Peyer's patch (tissue), 4 donors: ENCODE measurements at regions not wholly inside any gene's neighbourhood (a gene's known extent, or its start where the extent isn't known, plus 50 kb on each side); places are given as distances from the start of the nearest gene placed in this dataset.

Source experiments
- DNase-seq, 3 donors: peaks; one replicate each; pipeline ENCODE4 v3.0.0-alpha.2; 2017 to 2019
- H3K27ac ChIP-seq, 4 donors: fragments of 200-600 bp; sonication (generic); one replicate each; pipeline ENCODE4 v1.5.1; 2016 to 2019
- H3K27me3 ChIP-seq, 2 donors: fragments of 200-600 bp; sonication (generic); one replicate each; pipeline ENCODE4 v1.5.1; 2019
- H3K36me3 ChIP-seq, 3 donors: fragments of 200-600 bp; sonication (generic); one replicate each; pipeline ENCODE4 v1.5.1; 2016 to 2019
- H3K4me1 ChIP-seq, 4 donors: fragments of 200-600 bp; sonication (generic); one replicate each; pipeline ENCODE4 v1.5.1; 2016 to 2019
- H3K4me3 ChIP-seq, 4 donors: fragments of 200-600 bp; sonication (generic); 1 replicate in 3 of 4; 2 replicates in 1 of 4; pipeline ENCODE4 v1.5.1; 2016 to 2019; ENCODE audit warnings: mild to moderate bottlenecking in 1 of 4
- H3K9me3 ChIP-seq, 4 donors: fragments of 200-600 bp; sonication (generic); one replicate each; pipeline ENCODE4 v1.5.1; 2016 to 2019; ENCODE audit warnings: mild to moderate bottlenecking in 1 of 4
- POLR2A ChIP-seq, 2 donors: fragments of 450-650 bp; IDR thresholded peaks; one replicate each; pipeline ENCODE4 v1.5.1; 2017; ENCODE audit warnings: antibody characterized with exemption in 2 of 2, mild to moderate bottlenecking in 2 of 2, moderate library complexity in 2 of 2
- TF ChIP-seq, protein P1 (sequence below), 6 experiments: fragments of 450-650 bp in 4 of 6; fragments of 200-600 bp in 2 of 6; sonication (generic) in 1 of 6; IDR thresholded peaks; one replicate each; pipeline ENCODE4 v1.5.1; 2017 to 2019; ENCODE audit warnings: antibody characterized with exemption in 6 of 6, mild to moderate bottlenecking in 3 of 6, moderate library complexity in 1 of 6

DNA sequence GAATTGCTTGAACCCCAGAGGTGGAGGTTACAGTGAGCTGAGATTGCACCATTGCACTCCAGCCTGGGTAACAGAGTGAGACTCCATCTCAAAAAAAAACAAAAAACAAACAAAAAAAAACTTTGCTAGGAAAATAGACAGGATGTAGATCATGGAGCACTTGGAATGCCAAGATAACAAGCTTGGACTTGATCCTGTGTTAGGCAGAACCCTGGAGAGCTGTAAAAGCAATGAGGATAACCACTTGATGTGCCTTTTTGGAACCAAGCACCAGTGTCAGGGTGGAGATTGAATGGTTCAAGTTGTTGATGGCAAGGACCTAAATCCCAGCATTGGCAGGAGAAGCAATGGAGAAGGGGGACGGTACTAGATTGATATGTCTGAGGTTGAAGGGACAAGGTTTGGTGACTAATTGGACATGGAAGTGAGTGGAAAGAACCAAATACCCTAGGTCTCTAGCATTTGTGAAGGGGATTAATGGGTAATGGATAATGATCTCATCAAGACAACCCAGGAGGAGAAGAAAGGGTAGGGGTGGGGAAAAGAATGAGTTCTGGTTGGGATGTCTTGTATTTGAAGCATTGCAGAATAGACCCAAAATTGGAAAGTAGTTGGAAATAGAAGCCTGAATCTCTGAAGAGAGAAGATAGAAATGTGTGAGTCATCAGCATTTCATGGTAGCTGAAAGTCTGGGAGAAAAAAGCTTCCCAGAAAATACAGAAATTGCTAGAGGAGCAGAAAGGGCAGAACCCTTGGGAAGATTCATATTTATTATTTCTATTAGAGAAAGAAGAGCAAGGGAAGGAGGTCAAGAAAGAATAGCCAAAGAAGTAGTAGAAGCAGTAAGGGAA is 176.7 kb downstream of the NUAK1 start:
- Histone ChIP-seq H3K4me1 (no peaks in the 10 kb centered on the region), H3K9me3 (no peaks in the 10 kb centered on the region), H3K36me3 (no peaks in the 10 kb centered on the region), H3K27ac (no peak overlapping the region), H3K27me3 (no peaks in the 10 kb centered on the region), H3K4me3 (no peak overlapping the region)
- TF ChIP-seq, protein P1, sequence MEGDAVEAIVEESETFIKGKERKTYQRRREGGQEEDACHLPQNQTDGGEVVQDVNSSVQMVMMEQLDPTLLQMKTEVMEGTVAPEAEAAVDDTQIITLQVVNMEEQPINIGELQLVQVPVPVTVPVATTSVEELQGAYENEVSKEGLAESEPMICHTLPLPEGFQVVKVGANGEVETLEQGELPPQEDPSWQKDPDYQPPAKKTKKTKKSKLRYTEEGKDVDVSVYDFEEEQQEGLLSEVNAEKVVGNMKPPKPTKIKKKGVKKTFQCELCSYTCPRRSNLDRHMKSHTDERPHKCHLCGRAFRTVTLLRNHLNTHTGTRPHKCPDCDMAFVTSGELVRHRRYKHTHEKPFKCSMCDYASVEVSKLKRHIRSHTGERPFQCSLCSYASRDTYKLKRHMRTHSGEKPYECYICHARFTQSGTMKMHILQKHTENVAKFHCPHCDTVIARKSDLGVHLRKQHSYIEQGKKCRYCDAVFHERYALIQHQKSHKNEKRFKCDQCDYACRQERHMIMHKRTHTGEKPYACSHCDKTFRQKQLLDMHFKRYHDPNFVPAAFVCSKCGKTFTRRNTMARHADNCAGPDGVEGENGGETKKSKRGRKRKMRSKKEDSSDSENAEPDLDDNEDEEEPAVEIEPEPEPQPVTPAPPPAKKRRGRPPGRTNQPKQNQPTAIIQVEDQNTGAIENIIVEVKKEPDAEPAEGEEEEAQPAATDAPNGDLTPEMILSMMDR (IDR thresholded peaks at IDR 0.05) = no peak
- TF ChIP-seq POLR2A (IDR thresholded peaks at IDR 0.05) = no peak
- no peak for DNase-seq

GRCh38 chr12:105967038-105967776 is 171.5 kb downstream of the NUAK1 start:
- Histone ChIP-seq H3K9me3 (no peaks in the 10 kb centered on the region), H3K27me3 (no peaks in the 10 kb centered on the region), H3K27ac (no peak overlapping the region), H3K4me3 (no peak overlapping the region), H3K36me3 (no peaks in the 10 kb centered on the region), H3K4me1 (no peaks in the 10 kb centered on the region)
- no peak for DNase-seq
- TF ChIP-seq, protein P1 (IDR thresholded peaks at IDR 0.05) = no peak
- no peak for TF ChIP-seq POLR2A (IDR thresholded peaks at IDR 0.05)

- TF ChIP-seq, protein P1 (IDR thresholded peaks at IDR 0.05) = no peak
- TF ChIP-seq POLR2A (IDR thresholded peaks at IDR 0.05) = no peak
- no peak for DNase-seq
- no peaks in the 10 kb centered on the region for H3K9me3 ChIP-seq
- no peak overlapping the region for H3K27ac ChIP-seq
- H3K4me3 ChIP-seq = no peak overlapping the region
- no peaks in the 10 kb centered on the region for H3K36me3 ChIP-seq
- no peaks in the 10 kb centered on the region for H3K27me3 ChIP-seq
- no peaks in the 10 kb centered on the region for H3K4me1 ChIP-seq
Observed at GRCh38 chr12:105968025-105968424, 170.7 kb downstream of the NUAK1 start.

GRCh38 chr12:105970885-105971284 is 167.9 kb downstream of the NUAK1 start:
- Histone ChIP-seq H3K27me3 (no peaks in the 10 kb centered on the region), H3K36me3 (no peaks in the 10 kb centered on the region), H3K4me3 (no peak overlapping the region), H3K27ac (no peak overlapping the region), H3K4me1 (no peaks in the 10 kb centered on the region), H3K9me3 (no peaks in the 10 kb centered on the region)
- DNase-seq = no peak
- no peak for TF ChIP-seq POLR2A (IDR thresholded peaks at IDR 0.05)
- TF ChIP-seq, protein P1 (IDR thresholded peaks at IDR 0.05) = no peak

DNA sequence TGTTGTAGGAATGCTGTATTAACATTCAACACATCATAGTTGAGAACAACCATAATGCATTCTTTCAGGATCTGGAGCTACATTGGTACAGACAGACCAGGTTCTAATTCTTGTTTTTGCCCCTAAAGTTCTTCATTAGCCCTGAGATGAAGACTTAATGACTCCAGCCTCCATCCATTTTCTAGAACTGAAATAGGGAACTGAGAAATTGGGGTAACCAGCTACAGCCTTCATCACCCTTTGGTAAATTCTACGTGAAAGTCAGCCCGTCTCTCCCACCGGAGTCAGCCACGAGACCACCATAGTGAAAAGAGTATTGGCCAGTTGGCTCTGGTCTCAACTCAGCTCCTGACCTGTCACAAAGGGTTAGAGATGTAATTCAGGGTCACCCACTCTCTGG is 164.0 kb downstream of the NUAK1 start:
- H3K4me3 ChIP-seq = no peak overlapping the region
- TF ChIP-seq, protein P1 (IDR thresholded peaks at IDR 0.05) = no peak
- TF ChIP-seq POLR2A (IDR thresholded peaks at IDR 0.05) = no peak
- no peaks in the 10 kb centered on the region for H3K27me3 ChIP-seq
- H3K9me3 ChIP-seq = no peaks in the 10 kb centered on the region
- no peaks in the 10 kb centered on the region for H3K36me3 ChIP-seq
- H3K4me1 ChIP-seq = no peaks in the 10 kb centered on the region
- H3K27ac ChIP-seq = no peak overlapping the region
- no peak for DNase-seq
